Fibroblast of upper back skin (primary cell): ENCODE measurements at regions not wholly inside any gene's neighbourhood (a gene's known extent, or its start where the extent isn't known, plus 50 kb on each side); places are given as distances from the start of the nearest gene placed in this dataset.

Source experiments
- DNase-seq: peaks from one replicate; pipeline ENCODE4 v3.0.0-alpha.2; 2013

- DNase-seq = no peak
These were observed 58.0 kb upstream of the FAM20A start for GRCh38 chr17:68658999-68659780.

DNA sequence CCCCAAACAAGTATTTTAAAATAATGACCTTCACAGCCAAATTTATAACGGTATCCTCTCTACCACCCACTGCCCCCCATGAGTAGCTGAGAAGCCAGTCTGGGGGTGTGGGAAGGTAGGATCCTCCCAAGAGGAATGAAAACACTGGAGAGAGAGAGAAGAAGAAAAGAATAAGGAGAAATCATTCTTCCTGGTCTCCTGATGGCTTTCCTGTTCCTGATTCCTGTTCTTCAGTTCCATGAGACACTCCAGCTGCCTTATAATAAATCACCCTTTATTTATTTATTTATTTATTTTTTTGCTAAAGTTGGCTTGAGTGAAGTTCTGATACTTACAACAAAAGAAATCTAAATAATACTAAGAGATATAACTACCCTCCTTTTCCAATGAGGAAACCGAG lies 56.4 kb upstream of the FAM20A start:
- DNase-seq = no peak

GRCh38 chr17:68657166-68657565 lies 56.0 kb upstream of the FAM20A start:
- no peak for DNase-seq

- no peak for DNase-seq
These were observed 55.5 kb upstream of the FAM20A start for GRCh38 chr17:68656666-68657065.
